ENCODE measurements at regions not wholly inside any gene's neighbourhood (a gene's known extent, or its start where the extent isn't known, plus 50 kb on each side); places are given as distances from the start of the nearest gene placed in this dataset.

DNA sequence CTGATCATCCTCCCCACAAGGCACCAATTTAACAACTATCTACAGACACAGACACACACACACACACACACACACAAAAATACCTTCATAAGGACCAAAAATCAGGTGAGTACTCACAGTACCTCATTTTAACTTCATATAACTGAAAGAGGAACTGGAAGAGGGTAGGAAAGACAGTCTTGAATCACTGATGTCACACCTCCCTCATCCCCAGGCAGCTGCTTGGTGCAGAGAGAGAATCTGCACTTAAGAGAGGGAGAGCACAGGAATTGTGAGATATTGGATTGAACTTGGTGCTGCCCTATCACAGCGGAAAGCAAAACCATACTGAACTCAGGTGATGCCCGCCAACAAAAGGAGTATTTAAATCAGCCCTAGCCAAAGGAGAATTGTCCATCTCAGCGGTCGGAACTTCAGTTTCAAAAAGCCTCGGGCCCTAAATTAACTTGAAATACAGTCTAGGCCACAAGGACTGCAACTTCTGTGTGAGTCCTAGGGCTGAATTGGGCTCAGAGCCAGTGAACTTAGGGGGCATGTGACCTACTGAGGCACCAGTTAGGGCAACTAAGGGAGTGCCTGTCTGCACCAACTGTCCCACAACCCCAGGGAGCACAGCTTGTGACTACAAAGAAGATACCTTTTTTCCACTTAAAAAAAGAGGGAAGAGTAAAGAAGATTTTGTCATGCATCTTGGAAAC, 211.1 kb downstream of the LRATD1 start:
- 68 to 84% methylated on average over 4 to 5 of the region's 5 CpGs for WGBS, 2 donors
- H3K27me3 ChIP-seq = no peaks in the 10 kb centered on the region
- TF ChIP-seq, protein P1, sequence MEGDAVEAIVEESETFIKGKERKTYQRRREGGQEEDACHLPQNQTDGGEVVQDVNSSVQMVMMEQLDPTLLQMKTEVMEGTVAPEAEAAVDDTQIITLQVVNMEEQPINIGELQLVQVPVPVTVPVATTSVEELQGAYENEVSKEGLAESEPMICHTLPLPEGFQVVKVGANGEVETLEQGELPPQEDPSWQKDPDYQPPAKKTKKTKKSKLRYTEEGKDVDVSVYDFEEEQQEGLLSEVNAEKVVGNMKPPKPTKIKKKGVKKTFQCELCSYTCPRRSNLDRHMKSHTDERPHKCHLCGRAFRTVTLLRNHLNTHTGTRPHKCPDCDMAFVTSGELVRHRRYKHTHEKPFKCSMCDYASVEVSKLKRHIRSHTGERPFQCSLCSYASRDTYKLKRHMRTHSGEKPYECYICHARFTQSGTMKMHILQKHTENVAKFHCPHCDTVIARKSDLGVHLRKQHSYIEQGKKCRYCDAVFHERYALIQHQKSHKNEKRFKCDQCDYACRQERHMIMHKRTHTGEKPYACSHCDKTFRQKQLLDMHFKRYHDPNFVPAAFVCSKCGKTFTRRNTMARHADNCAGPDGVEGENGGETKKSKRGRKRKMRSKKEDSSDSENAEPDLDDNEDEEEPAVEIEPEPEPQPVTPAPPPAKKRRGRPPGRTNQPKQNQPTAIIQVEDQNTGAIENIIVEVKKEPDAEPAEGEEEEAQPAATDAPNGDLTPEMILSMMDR (IDR thresholded peaks at IDR 0.05) = no peak
- no peak for TF ChIP-seq POLR2A (IDR thresholded peaks at IDR 0.05)
- no peaks in the 10 kb centered on the region for H3K36me3 ChIP-seq (replicated peaks in 1 of 2; ENCODE audit: insufficient read depth in 1 of 2, low read depth in 2 of 2)
- no peaks in the 10 kb centered on the region for H3K9me3 ChIP-seq
- ATAC-seq (no peak), DNase-seq (no peak)
- H3K4me3 ChIP-seq = no peak overlapping the region
- H3K4me1 ChIP-seq = no peaks in the 10 kb centered on the region
- intact Hi-C loops (cut with DNase I) = no loop called here
- H3K27ac ChIP-seq = no peak overlapping the region

DNA sequence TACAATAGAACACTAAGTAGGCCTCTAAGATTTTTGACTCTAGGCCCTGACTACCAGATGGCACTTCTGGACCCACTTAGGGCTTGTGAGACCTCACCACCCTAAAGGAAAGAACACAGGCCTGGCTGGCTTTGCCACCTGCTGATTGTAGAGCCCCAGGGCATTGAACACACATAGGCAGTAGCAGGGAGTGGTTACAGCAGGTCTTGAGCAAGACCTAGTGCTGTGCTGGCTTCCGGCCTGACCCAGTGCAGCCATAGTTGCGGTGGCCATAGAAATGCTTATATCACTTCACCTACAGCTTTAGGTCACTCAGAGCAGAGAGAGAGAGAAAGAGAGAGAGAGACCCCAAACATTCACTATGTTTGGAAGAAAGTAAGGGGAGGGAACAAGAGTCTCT, 223.2 kb downstream of the LRATD1 start:
- no peak for ATAC-seq
- Histone ChIP-seq H3K27ac (no peak overlapping the region), H3K4me1 (no peaks in the 10 kb centered on the region), H3K9me3 (no peaks in the 10 kb centered on the region), H3K4me3 (no peak overlapping the region), H3K36me3 (replicated peaks in 1 of 2; ENCODE audit: insufficient read depth in 1 of 2, low read depth in 2 of 2) (no peaks in the 10 kb centered on the region), H3K27me3 (no peaks in the 10 kb centered on the region)
- DNase-seq = no peak
- intact Hi-C loops (cut with DNase I) = no loop called here
- 95 to 100% methylated on average over 2 of the region's 2 CpGs for WGBS, 2 donors
- TF ChIP-seq, protein P1 (IDR thresholded peaks at IDR 0.05) = no peak

GRCh38 chr2:14861181-14861580, 228.7 kb downstream of the LRATD1 start:
- ATAC-seq = no peak
- no peak overlapping the region for H3K27ac ChIP-seq
- H3K27me3 ChIP-seq = no peaks in the 10 kb centered on the region
- no peaks in the 10 kb centered on the region for H3K4me1 ChIP-seq
- 71 to 84% methylated on average over 3 of the region's 3 CpGs for WGBS, 2 donors
- intact Hi-C loops (cut with DNase I) = no loop called here
- DNase-seq = no peak
- no peak for TF ChIP-seq POLR2A (IDR thresholded peaks at IDR 0.05)
- TF ChIP-seq, protein P1 (IDR thresholded peaks at IDR 0.05) = no peak
- H3K9me3 ChIP-seq = no peaks in the 10 kb centered on the region
- no peak overlapping the region for H3K4me3 ChIP-seq
- H3K36me3 ChIP-seq (replicated peaks in 1 of 2; ENCODE audit: insufficient read depth in 1 of 2, low read depth in 2 of 2) = no peaks in the 10 kb centered on the region

- Histone ChIP-seq H3K36me3 (replicated peaks in 1 of 2; ENCODE audit: insufficient read depth in 1 of 2, low read depth in 2 of 2) (no peaks in the 10 kb centered on the region), H3K4me1 (peaks cover 5% of the 10 kb centered on the region), H3K4me3 (no peak overlapping the region), H3K9me3 (no peaks in the 10 kb centered on the region), H3K27me3 (no peaks in the 10 kb centered on the region), H3K27ac (no peak overlapping the region)
- 87 to 90% methylated on average over 1 of the region's 1 CpG for WGBS, 2 donors
- ATAC-seq (no peak), DNase-seq (no peak)
- no peak for TF ChIP-seq POLR2A (IDR thresholded peaks at IDR 0.05)
- TF ChIP-seq, protein P1 (IDR thresholded peaks at IDR 0.05) = no peak
- intact Hi-C loops (cut with DNase I) = no loop called here
These were observed 234.3 kb downstream of the LRATD1 start for GRCh38 chr2:14866736-14867352.

- Histone ChIP-seq H3K4me3 (no peak overlapping the region), H3K27ac (no peak overlapping the region), H3K4me1 (peaks cover 5% of the 10 kb centered on the region), H3K36me3 (replicated peaks in 1 of 2; ENCODE audit: insufficient read depth in 1 of 2, low read depth in 2 of 2) (no peaks in the 10 kb centered on the region), H3K27me3 (no peaks in the 10 kb centered on the region), H3K9me3 (no peaks in the 10 kb centered on the region)
- DNase-seq = no peak
- TF ChIP-seq POLR2A (IDR thresholded peaks at IDR 0.05) = no peak
- TF ChIP-seq, protein P1 (IDR thresholded peaks at IDR 0.05) = no peak
- intact Hi-C loops (cut with DNase I) = no loop called here
- WGBS, 2 donors = 74 to 84% methylated on average over 1 of the region's 1 CpG
- no peak for ATAC-seq
These were observed 235.3 kb downstream of the LRATD1 start for GRCh38 chr2:14867853-14868252.
